H1 (cell line): ENCODE measurements at regions not wholly inside any gene's neighbourhood (a gene's known extent, or its start where the extent isn't known, plus 50 kb on each side); places are given as distances from the start of the nearest gene placed in this dataset.

ENCODE experiments used
- CTCF ChIA-PET: fragments of 300-600 bp; sonication (Branson Sonifier 250); formaldehyde crosslinking; loops from one replicate; lab custom pipeline; 2021; ENCODE audit not compliant: partially characterized antibody; lab: Charles Lee
- POLR2A ChIA-PET: fragments of 300-600 bp; sonication (Branson Sonifier 250); formaldehyde crosslinking; loops from one replicate; lab custom pipeline; 2021; ENCODE audit warnings: inconsistent platforms; ENCODE audit not compliant: partially characterized antibody; lab: Charles Lee
- DNase-seq, 2 experiments: peaks; one replicate each; pipeline versions ENCODE4 v3.0.0 to v3.0.0-alpha.2; 2010 to 2022; ENCODE audit warnings: low spot score in 2 of 2, low read depth in 1 of 2, mixed read lengths in 1 of 2
- FAIRE-seq: peaks from 2 replicates; lab custom pipeline; 2011; peaks lifted over from hg19 to GRCh38; lab: Jason Lieb, UNC
- H2AFZ ChIP-seq: 2 replicates; pipeline ENCODE4 v1.8.1; 2012; ENCODE audit warnings: low read length, inconsistent platforms
- H2AK5ac ChIP-seq: 2 replicates; pipeline ENCODE4 v1.6.1; 2013; ENCODE audit warnings: low read depth, low read length
- H2BK120ac ChIP-seq: replicated peaks from 2 replicates; pipeline ENCODE3; 2013; ENCODE audit warnings: low read depth, low read length, inconsistent platforms
- H2BK12ac ChIP-seq: 2 replicates; pipeline ENCODE4 v1.6.1; 2013; ENCODE audit warnings: low read depth, low read length
- H2BK15ac ChIP-seq: 2 replicates; pipeline ENCODE4 v1.6.1; 2013; ENCODE audit warnings: low read length
- H2BK20ac ChIP-seq: 2 replicates; pipeline ENCODE4 v1.6.1; 2013; ENCODE audit warnings: low read length
- H2BK5ac ChIP-seq: 2 replicates; pipeline ENCODE4 v1.6.1; 2013; ENCODE audit warnings: low read depth, low read length
- H3K14ac ChIP-seq: 2 replicates; pipeline ENCODE4 v1.6.1; 2013; ENCODE audit warnings: inconsistent platforms; ENCODE audit not compliant: insufficient read length
- H3K18ac ChIP-seq: 2 replicates; pipeline ENCODE4 v1.6.1; 2013; ENCODE audit warnings: low read length; ENCODE audit errors: extremely low read depth
- H3K23ac ChIP-seq: 2 replicates; pipeline ENCODE4 v1.6.1; 2013; ENCODE audit warnings: inconsistent platforms; ENCODE audit not compliant: insufficient read length
- H3K23me2 ChIP-seq: 2 replicates; pipeline ENCODE4 v1.6.1; 2013; ENCODE audit warnings: low read depth, low read length
- H3K27ac ChIP-seq: 2 replicates; pipeline ENCODE4 v1.6.1; 2011; ENCODE audit warnings: low read depth, low read length, inconsistent platforms
- H3K27me3 ChIP-seq, 4 experiments: replicated peaks in 1 of 4; 1 replicate in 1 of 4; 2 replicates in 3 of 4; pipeline versions ENCODE4 v1.6.1 to v1.8.1; 2011 to 2013; ENCODE audit warnings: low read length in 3 of 4, mild to moderate bottlenecking in 3 of 4, inconsistent platforms in 2 of 4, mixed read lengths in 2 of 4, moderate library complexity in 1 of 4; ENCODE audit not compliant: control insufficient read depth in 3 of 4, insufficient read depth in 3 of 4; ENCODE audit errors: extremely low read depth in 1 of 4
- H3K36me3 ChIP-seq, 4 experiments: 2 replicates each; pipeline versions ENCODE4 v1.6.1 to v1.8.1; 2011 to 2013; ENCODE audit warnings: mild to moderate bottlenecking in 4 of 4, low read length in 3 of 4, moderate library complexity in 2 of 4, control low read depth in 1 of 4, inconsistent platforms in 1 of 4; ENCODE audit not compliant: insufficient read depth in 4 of 4, control insufficient read depth in 2 of 4
- H3K4ac ChIP-seq: replicated peaks from 2 replicates; pipeline ENCODE3; 2013; ENCODE audit warnings: low read length, low read depth, mixed read lengths, inconsistent platforms; ENCODE audit not compliant: insufficient read length
- H3K4me1 ChIP-seq, 4 experiments: replicated peaks in 1 of 4; 1 replicate in 1 of 4; 2 replicates in 3 of 4; pipeline versions ENCODE4 v1.6.1 to v1.8.1; 2011 to 2013; ENCODE audit warnings: low read length in 3 of 4, inconsistent platforms in 2 of 4, mixed read lengths in 1 of 4; ENCODE audit not compliant: insufficient read depth in 4 of 4, control insufficient read depth in 3 of 4
- H3K4me2 ChIP-seq, 2 experiments: 2 replicates each; pipeline versions ENCODE4 v1.6.1 to v1.8.1; 2011 to 2013; ENCODE audit warnings: low read depth in 2 of 2, low read length in 2 of 2, control low read depth in 1 of 2, inconsistent platforms in 1 of 2, mild to moderate bottlenecking in 1 of 2; ENCODE audit not compliant: insufficient read depth in 1 of 2
- H3K4me3 ChIP-seq, 4 experiments: fragments of 200-600, 300-600 bp in 1 of 4; sonication (generic), shearing (Covaris generic), sonication (Bioruptor Twin) in 1 of 4; 2 replicates each; pipeline versions ENCODE4 v1.5.1 to v1.8.1; 2011 to 2016; ENCODE audit warnings: low read length in 4 of 4, low read depth in 3 of 4, control low read depth in 2 of 4, inconsistent platforms in 2 of 4, mild to moderate bottlenecking in 2 of 4, mixed read lengths in 1 of 4, moderate library complexity in 1 of 4; ENCODE audit not compliant: insufficient read depth in 2 of 4; ENCODE audit errors: extremely low read depth in 1 of 4
- H3K56ac ChIP-seq: replicated peaks from 2 replicates; pipeline ENCODE3; 2013; ENCODE audit warnings: low read depth, mild to moderate bottlenecking, mixed read lengths, low read length, inconsistent platforms; ENCODE audit not compliant: insufficient read length
- H3K79me1 ChIP-seq: 2 replicates; pipeline ENCODE4 v1.6.1; 2013; ENCODE audit warnings: low read depth, low read length, control low read depth
- H3K79me2 ChIP-seq, 2 experiments: 2 replicates each; pipeline versions ENCODE4 v1.6.1 to v1.8.1; 2012 to 2013; ENCODE audit warnings: low read length in 2 of 2, mild to moderate bottlenecking in 2 of 2, inconsistent platforms in 1 of 2; ENCODE audit not compliant: insufficient read depth in 2 of 2, control insufficient read depth in 1 of 2
- H3K9ac ChIP-seq, 4 experiments: replicated peaks in 1 of 4; 1 replicate in 1 of 4; 2 replicates in 3 of 4; pipeline versions ENCODE4 v1.6.1 to v1.8.1; 2011 to 2013; ENCODE audit warnings: low read depth in 3 of 4, low read length in 3 of 4, control low read depth in 2 of 4, mild to moderate bottlenecking in 2 of 4, moderate library complexity in 2 of 4, inconsistent platforms in 1 of 4; ENCODE audit errors: extremely low read depth in 1 of 4
- H3K9me3 ChIP-seq, 2 experiments: 2 replicates each; pipeline versions ENCODE4 v1.6.1 to v1.8.1; 2012 to 2013; ENCODE audit warnings: mild to moderate bottlenecking in 2 of 2, moderate library complexity in 2 of 2, control low read depth in 1 of 2, inconsistent platforms in 1 of 2, low read depth in 1 of 2, low read length in 1 of 2, mixed read lengths in 1 of 2; ENCODE audit not compliant: insufficient read depth in 2 of 2
- H4K20me1 ChIP-seq, 2 experiments: replicated peaks in 1 of 2; 2 replicates each; pipeline versions ENCODE3 to v1.8.1; 2011 to 2013; ENCODE audit warnings: inconsistent platforms in 2 of 2, low read length in 2 of 2, mild to moderate bottlenecking in 1 of 2; ENCODE audit not compliant: insufficient read depth in 2 of 2, control insufficient read depth in 1 of 2
- H4K5ac ChIP-seq: 2 replicates; pipeline ENCODE4 v1.6.1; 2013; ENCODE audit warnings: low read length, low read depth, mixed read lengths, inconsistent platforms; ENCODE audit not compliant: insufficient read length
- H4K8ac ChIP-seq: 2 replicates; pipeline ENCODE4 v1.8.0; 2013; ENCODE audit warnings: mild to moderate bottlenecking, moderate library complexity, low read length, inconsistent platforms; ENCODE audit not compliant: insufficient read depth; ENCODE audit errors: extremely low read depth
- H4K91ac ChIP-seq: replicated peaks from 2 replicates; pipeline ENCODE3; 2013; ENCODE audit warnings: low read length, mixed read lengths, inconsistent platforms; ENCODE audit not compliant: insufficient read length
- ASH2L ChIP-seq: fragments of 200-600, 300-600 bp; sonication (generic); IDR thresholded peaks from one replicate; pipeline ENCODE4 v1.7.1; 2017; ENCODE audit warnings: low read length
- JUN ChIP-seq: IDR thresholded peaks from 2 replicates; pipeline ENCODE4 v1.6.1; 2011; ENCODE audit warnings: low read depth, mild to moderate bottlenecking, improper control_type of control experiment, low read length
- NRF1 ChIP-seq: IDR thresholded peaks from 2 replicates; pipeline ENCODE4 v1.6.1; 2011; ENCODE audit warnings: mild to moderate bottlenecking, low read depth, low read length, improper control_type of control experiment
- POU5F1 ChIP-seq: IDR thresholded peaks from 2 replicates; pipeline ENCODE4 v1.6.1; 2011; ENCODE audit warnings: low read depth, mild to moderate bottlenecking, low read length, moderate library complexity
- RXRA ChIP-seq: IDR thresholded peaks from 2 replicates; pipeline ENCODE4 v1.6.1; 2011; ENCODE audit warnings: low read depth, mild to moderate bottlenecking, low read length, moderate library complexity; ENCODE audit not compliant: insufficient read depth
- WGBS, 2 experiments: shearing (Covaris generic) in 1 of 2; methylation state at CpG; one replicate each; pipeline versions ENCODE4 v1.1.6 to v1.1.7; 2013 to 2015; ENCODE audit warnings: low lambda C conversion rate in 2 of 2, mixed read lengths in 2 of 2, inconsistent platforms in 1 of 2, low coverage in 1 of 2, missing lambda C conversion rate in 1 of 2; ENCODE audit not compliant: insufficient replicate concordance in 2 of 2, insufficient coverage in 1 of 2, insufficient read length in 1 of 2; ENCODE audit errors: extremely low coverage in 1 of 2, missing lambda C conversion rate in 1 of 2; 5-methylcytosine and 5-hydroxymethylcytosine counted together

GRCh38 chr10:125247576-125247975 lies 87.2 kb upstream of the CTBP2 start:
- H2BK20ac ChIP-seq = no peak overlapping the region
- H3K18ac ChIP-seq = no peak overlapping the region
- H3K79me1 ChIP-seq = no peaks in the 10 kb centered on the region
- no peak overlapping the region for H3K4me2 ChIP-seq
- no peak overlapping the region for H2AK5ac ChIP-seq
- WGBS, 2 experiments = 87% methylated on average over 8 of the region's 8 CpGs; no CpG with 5 or more reads in 1 of the 2 experiments
- H3K27me3 ChIP-seq = no peaks in the 10 kb centered on the region; a peak in 1 of 7 replicates
- H3K4me1 ChIP-seq = no peaks in the 10 kb centered on the region
- no peak overlapping the region for H2BK120ac ChIP-seq
- H3K79me2 ChIP-seq = no peaks in the 10 kb centered on the region
- H3K27ac ChIP-seq = no peak overlapping the region
- no peak overlapping the region for H4K91ac ChIP-seq
- H2AFZ ChIP-seq = no peak overlapping the region
- no peak overlapping the region for H3K4me3 ChIP-seq
- no peak overlapping the region for H3K9ac ChIP-seq
- H2BK5ac ChIP-seq = no peak overlapping the region
- H3K56ac ChIP-seq = no peak overlapping the region
- no peaks in the 10 kb centered on the region for H3K36me3 ChIP-seq
- H4K8ac ChIP-seq = no peak overlapping the region
- H3K14ac ChIP-seq = no peak overlapping the region
- no peak overlapping the region for H3K23ac ChIP-seq
- H3K23me2 ChIP-seq = no peaks in the 10 kb centered on the region
- ChIA-PET POLR2A (no interaction called here), CTCF (no interaction called here)
- DNase-seq (no peak), FAIRE-seq (no peak)
- no peak overlapping the region for H2BK15ac ChIP-seq
- no peak overlapping the region for H2BK12ac ChIP-seq
- no peak overlapping the region for H4K5ac ChIP-seq
- no peak for TF ChIP-seq POU5F1
- TF ChIP-seq RXRA = no peak
- no peak for TF ChIP-seq ASH2L
- no peak for TF ChIP-seq JUN
- no peak for TF ChIP-seq NRF1
- no peaks in the 10 kb centered on the region for H4K20me1 ChIP-seq
- no peaks in the 10 kb centered on the region for H3K9me3 ChIP-seq
- no peak overlapping the region for H3K4ac ChIP-seq
